BE2C (cell line): ENCODE measurements at regions not wholly inside any gene's neighbourhood (a gene's known extent, or its start where the extent isn't known, plus 50 kb on each side); places are given as distances from the start of the nearest gene placed in this dataset.

Experiments
- DNase-seq: peaks from one replicate; pipeline ENCODE4 v3.0.0-alpha.2; 2020
- H3K27me3 ChIP-seq: fragments of 250-450 bp; sonication (Bioruptor Pico); 2 replicates; pipeline ENCODE4 v1.5.1; 2020; ENCODE audit warnings: mild to moderate bottlenecking
- H3K36me3 ChIP-seq: fragments of 250-450 bp; sonication (Bioruptor Pico); 2 replicates; pipeline ENCODE4 v1.5.1; 2020; ENCODE audit warnings: mild to moderate bottlenecking
- H3K4me1 ChIP-seq: fragments of 250-450 bp; sonication (Bioruptor Pico); 2 replicates; pipeline ENCODE4 v1.5.1; 2020
- H3K4me3 ChIP-seq: 2 replicates; pipeline ENCODE4 v1.5.1; 2011; ENCODE audit warnings: low read depth, low read length
- H3K9me3 ChIP-seq: fragments of 250-450 bp; sonication (Bioruptor Pico); 2 replicates; pipeline ENCODE4 v1.5.1; 2020
- TF ChIP-seq, protein P1 (sequence below): IDR thresholded peaks from 2 replicates; pipeline ENCODE4 v1.5.1; 2012; ENCODE audit warnings: mild to moderate bottlenecking, low read depth, low read length

DNA sequence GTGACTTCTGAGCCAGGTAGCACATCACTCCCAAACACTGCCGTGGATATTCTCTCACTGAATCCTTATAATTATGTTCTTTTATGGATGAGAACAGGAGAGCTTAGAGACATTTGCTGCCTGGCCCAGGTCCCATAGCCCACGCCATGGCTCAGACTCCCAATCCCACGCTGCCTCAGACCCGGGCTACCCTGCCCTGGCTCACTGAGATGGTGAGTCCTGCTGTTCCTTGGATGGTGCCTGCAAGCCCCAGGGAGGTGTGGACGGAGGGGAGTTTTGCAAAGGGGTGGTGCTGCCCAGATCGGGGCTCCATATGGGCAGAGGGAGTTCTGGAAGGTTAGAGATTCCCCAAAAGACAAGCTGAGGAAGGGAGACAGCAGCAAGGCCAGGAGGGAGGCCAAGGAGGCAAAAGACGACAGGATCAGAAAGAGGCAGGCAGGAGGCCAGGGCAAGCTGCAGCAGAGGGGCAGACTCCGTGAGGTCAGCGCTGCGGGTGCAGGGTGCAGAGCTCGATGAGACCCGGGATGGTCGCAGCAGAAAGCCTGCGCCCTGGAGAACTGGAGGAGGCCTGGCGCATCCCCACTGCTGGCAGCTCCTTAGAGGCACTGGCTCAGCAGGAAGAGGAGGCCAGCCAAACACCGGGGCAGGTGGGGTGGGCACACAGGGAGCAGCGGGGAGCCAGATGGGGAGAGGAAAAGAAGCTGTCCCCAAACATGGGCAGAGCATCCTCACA, 95.7 kb upstream of the ALDH1A3 start:
- Histone ChIP-seq H3K36me3 (no peaks in the 10 kb centered on the region), H3K4me1 (peaks cover 6% of the 10 kb centered on the region; the same call in 1 of the 2 replicates), H3K9me3 (no peaks in the 10 kb centered on the region), H3K27me3 (no peaks in the 10 kb centered on the region), H3K4me3 (no peak overlapping the region)
- TF ChIP-seq, protein P1, sequence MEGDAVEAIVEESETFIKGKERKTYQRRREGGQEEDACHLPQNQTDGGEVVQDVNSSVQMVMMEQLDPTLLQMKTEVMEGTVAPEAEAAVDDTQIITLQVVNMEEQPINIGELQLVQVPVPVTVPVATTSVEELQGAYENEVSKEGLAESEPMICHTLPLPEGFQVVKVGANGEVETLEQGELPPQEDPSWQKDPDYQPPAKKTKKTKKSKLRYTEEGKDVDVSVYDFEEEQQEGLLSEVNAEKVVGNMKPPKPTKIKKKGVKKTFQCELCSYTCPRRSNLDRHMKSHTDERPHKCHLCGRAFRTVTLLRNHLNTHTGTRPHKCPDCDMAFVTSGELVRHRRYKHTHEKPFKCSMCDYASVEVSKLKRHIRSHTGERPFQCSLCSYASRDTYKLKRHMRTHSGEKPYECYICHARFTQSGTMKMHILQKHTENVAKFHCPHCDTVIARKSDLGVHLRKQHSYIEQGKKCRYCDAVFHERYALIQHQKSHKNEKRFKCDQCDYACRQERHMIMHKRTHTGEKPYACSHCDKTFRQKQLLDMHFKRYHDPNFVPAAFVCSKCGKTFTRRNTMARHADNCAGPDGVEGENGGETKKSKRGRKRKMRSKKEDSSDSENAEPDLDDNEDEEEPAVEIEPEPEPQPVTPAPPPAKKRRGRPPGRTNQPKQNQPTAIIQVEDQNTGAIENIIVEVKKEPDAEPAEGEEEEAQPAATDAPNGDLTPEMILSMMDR, result no peak
- no peak for DNase-seq

DNA sequence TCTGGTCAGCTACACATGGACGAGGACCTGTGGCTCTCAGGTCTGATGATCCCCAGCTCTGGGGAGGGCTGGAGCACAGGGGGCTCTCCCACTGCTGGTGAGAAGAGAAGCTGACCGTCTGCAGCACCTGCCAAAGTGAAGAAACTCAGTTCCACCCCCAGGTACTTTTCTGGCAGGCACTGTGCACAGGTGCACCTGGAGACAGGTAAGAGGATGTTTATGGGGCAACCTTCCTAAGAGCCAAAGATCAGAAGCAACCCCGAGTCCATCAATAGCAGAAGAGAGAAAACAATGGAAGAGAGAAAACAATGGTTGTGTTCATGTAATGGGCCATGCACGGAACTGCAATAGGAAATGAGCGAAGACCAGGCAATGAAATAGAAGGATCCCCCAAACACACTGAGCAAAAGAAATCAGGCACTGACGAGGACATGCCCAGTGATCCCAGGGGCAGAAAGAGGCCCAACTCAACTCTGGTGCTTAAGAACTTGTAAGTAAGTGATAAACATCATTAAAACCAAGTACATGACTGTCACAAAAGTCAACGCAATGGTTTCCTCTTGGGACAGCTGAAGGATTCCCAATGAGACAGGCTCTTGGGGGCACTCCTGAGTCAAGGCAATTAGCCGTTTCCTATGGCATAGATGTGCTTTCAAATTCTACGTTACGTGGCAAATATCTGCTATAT, 95.0 kb upstream of the ALDH1A3 start:
- DNase-seq, result no peak
- H3K27me3 ChIP-seq, result no peaks in the 10 kb centered on the region
- peaks cover 6% of the 10 kb centered on the region; the same call in 1 of the 2 replicates for H3K4me1 ChIP-seq

DNA sequence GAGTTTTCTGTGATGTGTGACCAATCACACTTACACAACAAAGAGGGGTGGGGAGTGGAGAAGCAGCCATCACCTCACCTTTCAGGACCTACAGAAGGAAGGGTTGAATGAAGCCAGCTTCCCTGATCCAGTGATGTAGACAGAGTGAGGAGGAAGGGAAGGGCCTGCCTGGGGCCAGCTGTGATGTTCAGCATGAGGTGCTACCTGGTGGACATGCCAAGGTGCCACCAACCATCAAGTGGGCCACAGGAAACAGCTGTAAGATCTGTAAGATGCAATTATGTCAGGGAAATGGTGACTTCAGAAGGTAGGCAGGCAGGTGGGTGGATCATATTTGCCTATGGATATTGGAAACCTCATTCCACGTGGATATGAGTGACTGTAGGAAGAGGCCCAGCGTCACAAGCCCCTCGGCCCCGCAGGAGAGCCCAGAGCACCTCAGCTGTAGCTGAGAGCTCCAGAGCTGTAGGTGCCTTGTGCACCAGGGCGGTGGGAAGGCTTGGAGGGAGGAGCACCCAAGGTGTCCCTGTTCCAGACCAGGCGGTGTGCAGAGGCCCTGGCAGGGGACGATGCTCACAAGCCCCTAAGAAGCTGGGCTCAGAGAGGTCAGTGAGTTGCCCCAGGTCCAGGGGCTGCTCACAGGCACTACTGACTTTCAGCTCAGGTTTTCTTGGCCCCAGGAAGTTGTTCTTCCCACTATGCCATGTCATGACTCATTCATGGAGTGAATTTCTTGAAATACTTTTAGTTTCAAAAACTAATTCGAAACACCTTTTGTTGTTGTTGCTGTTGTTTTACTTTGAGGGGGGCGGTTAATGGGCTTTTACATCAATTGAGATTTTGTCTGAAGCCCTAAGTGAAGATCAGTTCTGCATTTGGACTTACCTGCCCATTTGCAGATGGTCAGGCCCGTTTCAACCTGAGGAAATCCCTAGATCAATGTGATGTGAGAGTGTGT, 94.2 kb upstream of the ALDH1A3 start:
- Histone ChIP-seq H3K36me3 (no peaks in the 10 kb centered on the region), H3K9me3 (no peaks in the 10 kb centered on the region), H3K4me1 (peaks cover 6% of the 10 kb centered on the region; the same call in 1 of the 2 replicates), H3K27me3 (no peaks in the 10 kb centered on the region), H3K4me3 (no peak overlapping the region)
- TF ChIP-seq, protein P1, result no peak
- DNase-seq, result no peak

More for the DNA sequence above, 95.0 kb upstream of the ALDH1A3 start:
- Histone ChIP-seq H3K4me3 (no peak overlapping the region), H3K36me3 (no peaks in the 10 kb centered on the region), H3K9me3 (no peaks in the 10 kb centered on the region)
- TF ChIP-seq, protein P1, result no peak

DNA sequence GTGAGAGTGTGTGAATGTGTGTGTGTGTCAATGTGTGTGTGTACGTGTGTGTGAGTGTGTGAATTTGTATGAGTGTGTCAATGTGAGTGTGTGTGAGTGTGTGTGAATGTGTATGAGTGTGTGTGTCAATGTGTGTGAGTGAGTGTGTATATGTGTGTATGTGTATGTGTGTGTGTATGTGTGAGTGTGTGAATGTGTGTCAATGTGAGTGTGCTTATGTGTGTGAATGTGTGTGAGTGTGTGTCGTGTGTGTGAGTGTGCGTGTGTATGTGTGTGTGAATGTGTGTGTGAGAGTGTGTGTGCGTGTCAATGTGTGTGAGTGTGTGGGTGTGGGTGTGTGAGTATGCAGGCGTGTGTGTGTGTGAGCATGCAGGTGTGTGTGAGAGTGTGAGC, 93.5 kb upstream of the ALDH1A3 start:
- Histone ChIP-seq H3K4me3 (no peak overlapping the region), H3K36me3 (no peaks in the 10 kb centered on the region), H3K4me1 (peaks cover 4% of the 10 kb centered on the region; the same call in 1 of the 2 replicates), H3K27me3 (no peaks in the 10 kb centered on the region), H3K9me3 (no peaks in the 10 kb centered on the region)
- DNase-seq, result no peak
- TF ChIP-seq, protein P1, result no peak

DNA sequence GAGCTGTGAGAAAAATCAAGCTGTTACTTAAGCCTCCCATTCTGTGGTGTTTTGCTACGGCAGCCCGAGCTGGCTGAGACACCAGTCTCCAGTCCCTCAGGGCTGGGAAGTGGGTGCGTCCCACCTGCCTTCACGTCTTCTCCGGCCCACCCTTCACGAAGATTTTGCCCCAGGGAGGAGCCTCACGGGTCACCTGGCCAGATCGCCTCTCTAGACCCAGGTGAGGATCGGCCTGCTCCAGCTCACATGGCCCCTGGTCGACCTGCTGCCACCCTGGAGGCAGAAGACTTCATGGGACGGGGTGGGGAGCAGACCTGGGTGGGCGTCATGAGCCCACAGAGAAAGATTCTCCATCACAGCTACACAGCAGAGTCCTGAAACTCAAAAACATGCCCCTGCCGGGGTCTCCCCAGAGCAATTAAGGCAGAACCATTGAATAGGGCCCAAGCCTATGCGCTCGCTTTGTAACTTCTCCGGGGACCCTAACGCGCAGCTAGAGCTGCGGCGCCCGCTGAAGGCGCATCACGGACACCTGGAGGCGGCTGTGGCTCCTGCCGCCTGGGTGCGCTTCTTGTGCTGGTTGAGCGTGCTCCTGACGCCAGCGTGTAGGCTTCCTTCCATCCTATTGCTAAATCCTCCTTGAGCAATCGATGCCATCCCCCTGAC, 92.6 kb upstream of the ALDH1A3 start:
- Histone ChIP-seq H3K36me3 (no peaks in the 10 kb centered on the region), H3K4me3 (no peak overlapping the region), H3K4me1 (peaks cover under 1% of the 10 kb centered on the region; the same call in 1 of the 2 replicates), H3K27me3 (no peaks in the 10 kb centered on the region), H3K9me3 (no peaks in the 10 kb centered on the region)
- TF ChIP-seq, protein P1, result no peak
- DNase-seq, result no peak
